ENCODE measurements at regions not wholly inside any gene's neighbourhood (a gene's known extent, or its start where the extent isn't known, plus 50 kb on each side); places are given as distances from the start of the nearest gene placed in this dataset.

DNA sequence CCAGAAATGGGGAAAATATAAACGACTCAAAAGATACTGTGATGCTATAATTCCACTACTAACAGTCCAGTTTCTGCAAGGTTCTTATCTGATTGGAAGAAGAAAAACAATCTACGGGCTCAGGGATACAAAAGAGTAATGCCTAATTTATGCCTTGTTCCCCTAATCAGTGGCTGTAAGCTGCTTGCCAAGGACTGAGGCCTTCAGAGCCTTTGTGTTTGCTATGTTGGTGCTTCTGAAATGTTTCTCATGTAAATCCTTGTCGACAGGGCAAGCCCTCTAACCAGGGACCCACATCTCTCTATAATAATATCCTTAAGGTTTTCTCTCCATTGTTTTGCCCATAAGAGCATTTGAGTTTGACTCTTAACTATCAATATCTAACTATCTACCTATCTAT, 89.7 kb upstream of the CLDN10 start:
- TF ChIP-seq, protein P1, sequence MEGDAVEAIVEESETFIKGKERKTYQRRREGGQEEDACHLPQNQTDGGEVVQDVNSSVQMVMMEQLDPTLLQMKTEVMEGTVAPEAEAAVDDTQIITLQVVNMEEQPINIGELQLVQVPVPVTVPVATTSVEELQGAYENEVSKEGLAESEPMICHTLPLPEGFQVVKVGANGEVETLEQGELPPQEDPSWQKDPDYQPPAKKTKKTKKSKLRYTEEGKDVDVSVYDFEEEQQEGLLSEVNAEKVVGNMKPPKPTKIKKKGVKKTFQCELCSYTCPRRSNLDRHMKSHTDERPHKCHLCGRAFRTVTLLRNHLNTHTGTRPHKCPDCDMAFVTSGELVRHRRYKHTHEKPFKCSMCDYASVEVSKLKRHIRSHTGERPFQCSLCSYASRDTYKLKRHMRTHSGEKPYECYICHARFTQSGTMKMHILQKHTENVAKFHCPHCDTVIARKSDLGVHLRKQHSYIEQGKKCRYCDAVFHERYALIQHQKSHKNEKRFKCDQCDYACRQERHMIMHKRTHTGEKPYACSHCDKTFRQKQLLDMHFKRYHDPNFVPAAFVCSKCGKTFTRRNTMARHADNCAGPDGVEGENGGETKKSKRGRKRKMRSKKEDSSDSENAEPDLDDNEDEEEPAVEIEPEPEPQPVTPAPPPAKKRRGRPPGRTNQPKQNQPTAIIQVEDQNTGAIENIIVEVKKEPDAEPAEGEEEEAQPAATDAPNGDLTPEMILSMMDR (IDR thresholded peaks at IDR 0.05; ENCODE audit: low read depth, low read length) = no peak
- DNase-seq (ENCODE audit: extremely low read depth, low read depth) = no peak

DNA sequence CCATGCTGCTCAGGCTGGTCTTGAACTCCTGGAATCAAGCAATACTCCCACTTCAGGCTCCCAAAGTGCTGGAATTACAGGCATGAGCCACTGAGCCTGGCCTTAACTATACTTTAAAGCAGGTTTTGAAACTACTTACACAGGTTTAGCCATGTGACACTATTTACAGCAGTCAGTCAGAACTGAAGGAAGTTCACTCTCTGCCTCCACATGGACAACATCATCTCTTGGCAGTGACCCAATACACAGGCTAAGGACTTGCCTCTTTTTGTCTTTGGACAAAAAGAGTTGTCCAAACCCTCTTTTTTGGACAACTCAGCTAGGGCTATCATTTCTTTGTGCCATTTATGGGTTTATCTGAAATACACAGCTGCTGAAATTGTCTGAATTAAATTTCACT, 89.0 kb upstream of the CLDN10 start:
- DNase-seq (ENCODE audit: extremely low read depth, low read depth) = no peak
- TF ChIP-seq, protein P1 (IDR thresholded peaks at IDR 0.05; ENCODE audit: low read depth, low read length) = no peak

DNA sequence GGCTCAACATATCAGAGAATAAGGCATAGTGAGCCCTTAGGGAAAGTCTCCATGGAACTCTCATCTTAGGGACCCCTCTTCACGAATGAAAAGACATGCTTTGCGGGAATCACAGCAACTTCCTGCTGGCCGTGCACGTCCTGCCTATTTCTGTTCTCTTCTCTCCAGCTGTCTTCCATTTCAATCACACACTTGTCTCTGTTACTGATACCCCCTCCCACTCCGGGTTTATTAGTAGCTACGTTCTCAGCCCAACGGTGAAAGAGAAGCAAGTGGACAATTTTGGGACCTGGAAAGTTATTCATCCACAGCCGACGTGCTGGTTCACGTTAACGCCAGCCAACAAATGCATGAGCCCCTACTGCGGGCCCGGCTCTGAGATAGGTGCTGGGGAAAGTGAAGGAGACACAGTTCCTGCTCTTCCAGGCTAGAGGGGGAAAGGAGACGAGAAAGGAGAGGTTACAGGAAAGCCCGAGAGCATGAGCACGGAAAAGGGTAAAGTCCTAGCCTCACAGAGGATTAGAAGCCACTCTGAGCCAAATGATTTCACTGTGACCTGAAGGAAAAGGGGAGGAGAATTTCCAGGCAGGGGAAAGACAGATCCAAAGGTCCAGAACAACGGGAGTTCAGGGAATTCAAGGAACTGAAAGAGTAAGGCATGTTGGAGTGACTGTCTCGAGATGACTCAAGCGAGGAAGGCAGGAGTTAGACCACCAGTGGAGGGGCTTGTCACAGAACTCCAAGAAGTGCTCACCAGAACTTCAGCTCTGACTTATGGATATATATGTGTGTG, 81.8 kb upstream of the CLDN10 start:
- TF ChIP-seq, protein P1 (IDR thresholded peaks at IDR 0.05; ENCODE audit: low read depth, low read length) = no peak

DNA sequence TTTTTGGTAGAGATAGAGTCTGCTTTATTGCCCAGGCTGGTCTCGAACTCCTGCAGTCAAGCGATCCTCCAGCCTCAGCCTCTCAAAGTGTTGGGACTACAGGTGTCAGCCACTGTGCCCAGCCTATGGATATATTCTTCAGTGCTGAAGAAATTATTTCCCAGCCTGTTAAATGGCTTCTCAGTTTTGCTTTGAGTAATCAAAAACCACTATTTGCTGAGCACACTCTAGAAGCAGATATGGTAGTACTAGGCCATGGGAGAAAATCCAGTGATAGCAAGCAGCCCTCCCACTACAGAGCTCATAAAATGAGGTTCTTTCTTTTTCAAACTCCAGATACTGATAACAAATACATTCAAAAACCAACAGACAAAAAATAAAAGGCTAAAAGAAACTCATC, 80.6 kb upstream of the CLDN10 start:
- TF ChIP-seq, protein P1 (IDR thresholded peaks at IDR 0.05; ENCODE audit: low read depth, low read length) = no peak
- no peak for DNase-seq (ENCODE audit: extremely low read depth, low read depth)

More for the DNA sequence above, 81.8 kb upstream of the CLDN10 start:
- no peak for DNase-seq (ENCODE audit: extremely low read depth, low read depth)

DNA sequence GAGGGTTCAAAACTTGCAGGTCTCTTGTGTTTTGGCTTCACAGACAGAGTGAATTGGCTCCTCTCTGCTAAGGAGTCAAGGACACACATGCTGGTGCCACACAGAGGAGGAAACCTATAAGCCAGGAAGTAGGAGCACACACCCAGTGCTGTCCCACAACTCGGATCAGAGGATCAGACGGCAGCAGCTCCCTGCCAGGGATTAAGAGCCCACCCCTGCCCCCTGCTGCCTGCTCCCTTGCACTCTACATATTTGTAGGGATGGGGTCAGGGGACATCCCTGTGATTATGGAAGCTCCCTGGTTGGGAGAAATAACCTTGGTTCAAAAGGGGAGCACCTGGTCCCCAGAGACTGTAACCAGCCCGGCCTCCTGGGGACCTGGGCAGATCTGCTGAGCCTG, 77.5 kb upstream of the CLDN10 start:
- TF ChIP-seq, protein P1 (IDR thresholded peaks at IDR 0.05; ENCODE audit: low read depth, low read length) = no peak
- no peak for DNase-seq (ENCODE audit: extremely low read depth, low read depth)

DNA sequence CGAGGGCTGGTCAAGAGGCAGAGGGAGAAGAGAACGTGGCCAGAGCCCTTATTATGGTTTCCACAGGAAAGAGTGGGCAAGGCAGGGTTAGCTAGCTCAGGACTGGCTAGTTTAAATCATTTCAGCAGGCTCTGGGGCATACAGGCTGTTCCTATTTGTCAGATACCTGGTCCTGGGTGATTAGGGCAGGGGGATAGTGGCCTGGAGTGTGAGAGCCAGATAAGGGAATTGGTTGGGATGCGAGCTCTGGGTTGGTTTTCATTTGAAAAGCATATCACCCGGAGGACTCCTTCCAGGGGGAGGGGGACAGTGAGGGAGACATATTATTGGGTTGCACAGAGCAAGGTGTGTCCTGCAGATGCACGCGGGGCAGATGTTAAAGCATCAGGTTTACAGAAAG, 75.3 kb upstream of the CLDN10 start:
- TF ChIP-seq, protein P1 (IDR thresholded peaks at IDR 0.05; ENCODE audit: low read depth, low read length) = no peak
- DNase-seq (ENCODE audit: extremely low read depth, low read depth) = no peak

DNA sequence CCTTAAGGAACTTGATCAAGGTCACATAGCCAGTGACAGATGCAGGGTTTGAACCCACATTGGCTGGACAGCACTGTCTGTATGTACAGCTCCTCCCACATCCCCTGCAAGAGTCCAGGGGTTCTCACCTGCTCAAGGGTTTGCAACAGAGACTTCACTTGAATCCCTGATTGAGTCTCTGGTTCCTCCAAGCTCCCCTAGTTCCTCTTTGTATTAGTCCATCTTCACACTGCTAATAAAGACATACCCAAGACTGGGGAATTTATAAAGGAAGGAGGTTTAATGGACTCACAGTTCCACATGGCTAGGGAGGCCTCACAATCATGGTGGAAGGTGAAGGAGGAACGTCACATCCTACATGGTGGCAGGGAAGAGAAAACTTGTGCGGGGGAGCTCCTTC, 72.8 kb upstream of the CLDN10 start:
- no peak for DNase-seq (ENCODE audit: extremely low read depth, low read depth)
- TF ChIP-seq, protein P1 (IDR thresholded peaks at IDR 0.05; ENCODE audit: low read depth, low read length) = no peak

All from AG09319 (cell line).